Stimulated activated CD4-positive, alpha-beta T cell treated with anti-CD3 and anti-CD28 coated beads, TNF-alpha, amount 100 ng/mL, for 48 hours (primary cell): ENCODE measurements at regions not wholly inside any gene's neighbourhood (a gene's known extent, or its start where the extent isn't known, plus 50 kb on each side); places are given as distances from the start of the nearest gene placed in this dataset.

Experiments
- DNase-seq, 3 donors: peaks; one replicate each; pipeline ENCODE4 v3.0.0-alpha.2; 2020; ENCODE audit warnings: low read depth in 3 of 3

- DNase-seq: no peak
Measured at GRCh38 chr2:120953066-120953756, 217.5 kb downstream of the GLI2 start.

- DNase-seq: no peak
Measured at GRCh38 chr2:120953843-120954584, 218.3 kb downstream of the GLI2 start.

GRCh38 chr2:120954939-120955338 lies 219.3 kb downstream of the GLI2 start:
- no peak for DNase-seq

- no peak for DNase-seq
Measured at GRCh38 chr2:120955427-120955826, 219.8 kb downstream of the GLI2 start.

GRCh38 chr2:120956486-120957156 lies 221.0 kb downstream of the GLI2 start:
- no peak for DNase-seq

GRCh38 chr2:120957905-120958304 lies 222.2 kb downstream of the GLI2 start:
- no peak for DNase-seq

GRCh38 chr2:120958623-120959366 lies 223.1 kb downstream of the GLI2 start:
- no peak for DNase-seq

GRCh38 chr2:120959426-120959825 lies 223.8 kb downstream of the GLI2 start:
- no peak for DNase-seq

GRCh38 chr2:120960770-120961366 lies 225.2 kb downstream of the GLI2 start:
- no peak for DNase-seq

GRCh38 chr2:120961396-120961795 lies 225.7 kb downstream of the GLI2 start:
- DNase-seq: no peak

GRCh38 chr2:120963997-120964705 lies 228.5 kb downstream of the GLI2 start:
- no peak for DNase-seq

GRCh38 chr2:120964819-120965218 lies 229.2 kb downstream of the GLI2 start:
- DNase-seq: no peak

GRCh38 chr2:120966510-120967254 lies 231.0 kb downstream of the GLI2 start:
- DNase-seq: no peak

- no peak for DNase-seq
Measured at GRCh38 chr2:120968307-120969015, 232.8 kb downstream of the GLI2 start.

- DNase-seq: no peak
Measured at GRCh38 chr2:120969613-120970355, 234.1 kb downstream of the GLI2 start.

- no peak for DNase-seq
Measured at GRCh38 chr2:120971866-120972265, 236.2 kb downstream of the GLI2 start.

GRCh38 chr2:120972286-120972685 lies 236.6 kb downstream of the GLI2 start:
- no peak for DNase-seq

GRCh38 chr2:120973196-120973595 lies 237.5 kb downstream of the GLI2 start:
- DNase-seq: no peak

GRCh38 chr2:120974950-120975349 lies 239.3 kb downstream of the GLI2 start:
- DNase-seq: no peak
